ENCODE measurements at regions not wholly inside any gene's neighbourhood (a gene's known extent, or its start where the extent isn't known, plus 50 kb on each side); places are given as distances from the start of the nearest gene placed in this dataset.

DNA sequence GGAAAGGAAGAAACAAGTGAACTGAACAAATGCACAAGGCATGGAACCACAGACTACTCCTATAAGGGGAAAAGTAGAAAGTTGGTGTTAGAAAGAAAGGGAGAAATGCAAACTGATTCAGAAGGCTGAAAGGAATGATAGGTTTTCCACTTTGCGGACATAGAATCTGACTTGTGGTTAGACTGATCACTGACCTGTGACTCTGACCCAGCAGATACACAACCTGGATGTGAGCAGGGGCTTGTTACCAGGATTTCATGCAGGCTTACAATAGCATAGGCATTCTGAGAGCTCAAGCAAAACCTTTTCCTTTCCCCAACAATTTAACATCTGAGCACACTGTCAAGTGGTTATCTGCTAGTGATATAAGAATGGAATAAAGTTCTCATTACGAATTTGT lies 237.0 kb upstream of the CDH20 start:
- DNase-seq = no peak

GRCh38 chr18:61107113-61107512 lies 226.1 kb upstream of the CDH20 start:
- no peak for DNase-seq

GRCh38 chr18:61108706-61109105 lies 224.5 kb upstream of the CDH20 start:
- no peak for DNase-seq

DNA sequence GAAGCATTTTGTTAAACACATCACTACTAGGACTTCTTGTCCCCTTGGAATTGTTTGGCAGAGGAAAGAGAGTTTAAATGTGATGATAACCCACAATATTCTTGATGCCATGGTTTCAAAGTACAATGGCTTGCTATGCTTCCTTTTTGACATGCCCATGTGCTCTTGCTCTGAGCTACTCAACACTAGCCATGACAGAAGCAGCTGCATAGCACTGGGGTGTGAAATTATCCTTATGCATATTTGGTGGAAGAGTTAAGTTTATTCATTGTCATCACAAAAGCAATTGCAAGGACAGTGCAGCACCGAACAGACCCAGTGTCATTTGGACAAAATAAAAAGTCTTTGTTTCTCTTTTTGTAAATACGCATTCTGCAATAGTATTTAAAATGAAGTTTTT lies 209.9 kb upstream of the CDH20 start:
- no peak for DNase-seq

DNA sequence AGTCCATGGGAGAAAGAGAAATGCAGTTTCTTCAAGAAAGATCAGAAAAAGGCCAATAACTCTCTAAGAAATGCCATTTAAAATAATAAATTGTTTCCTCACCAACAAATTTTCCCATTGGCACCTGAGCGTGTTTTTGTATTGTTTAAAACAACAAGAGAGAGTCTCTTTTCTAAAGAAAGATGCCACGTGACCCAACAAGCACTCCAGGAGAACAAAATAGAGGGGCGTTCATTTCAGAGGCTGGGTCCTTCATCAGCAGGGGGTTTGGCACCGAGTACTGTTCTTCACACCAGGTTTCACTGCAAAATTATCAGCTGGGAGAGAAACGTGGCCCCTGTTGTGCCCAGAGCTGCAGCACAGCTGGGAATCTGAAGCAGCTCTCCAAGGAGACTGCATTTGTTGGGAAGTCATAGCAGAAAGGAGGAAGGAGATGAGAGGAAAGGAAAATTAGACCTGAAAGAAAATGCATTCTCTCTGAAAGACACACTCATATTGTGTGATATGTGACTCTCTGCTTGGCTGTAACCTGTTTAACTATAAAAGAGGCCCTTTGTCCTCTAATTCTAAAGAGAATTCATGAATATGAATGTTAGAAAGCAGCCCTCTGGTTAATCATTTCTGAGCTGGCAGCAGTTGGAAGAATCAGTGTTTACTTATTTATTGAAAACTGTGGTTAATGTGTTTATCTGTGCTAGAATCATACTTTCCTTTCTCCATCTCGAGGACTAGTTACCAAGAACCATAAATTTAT lies 205.3 kb upstream of the CDH20 start:
- no peak for DNase-seq

DNA sequence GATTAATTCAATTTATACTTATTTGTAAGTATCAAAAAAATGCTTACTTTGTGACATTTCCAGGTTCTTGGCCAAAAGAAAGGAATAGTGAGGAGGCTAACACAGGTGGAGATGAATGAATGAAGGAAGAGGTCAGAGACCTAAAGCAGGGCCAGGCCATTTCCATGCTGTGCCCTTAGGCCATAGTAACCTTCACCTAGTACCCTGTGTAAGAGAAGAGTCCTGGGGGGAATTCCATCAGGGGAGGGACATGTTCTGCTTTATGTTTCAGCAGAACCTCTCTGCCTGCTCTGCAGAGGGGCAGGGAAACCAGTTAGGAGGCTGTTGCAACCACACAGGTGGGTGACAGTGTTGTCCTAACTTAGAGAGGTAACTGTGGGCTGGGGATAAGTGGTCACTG lies 204.2 kb upstream of the CDH20 start:
- DNase-seq = no peak

DNA sequence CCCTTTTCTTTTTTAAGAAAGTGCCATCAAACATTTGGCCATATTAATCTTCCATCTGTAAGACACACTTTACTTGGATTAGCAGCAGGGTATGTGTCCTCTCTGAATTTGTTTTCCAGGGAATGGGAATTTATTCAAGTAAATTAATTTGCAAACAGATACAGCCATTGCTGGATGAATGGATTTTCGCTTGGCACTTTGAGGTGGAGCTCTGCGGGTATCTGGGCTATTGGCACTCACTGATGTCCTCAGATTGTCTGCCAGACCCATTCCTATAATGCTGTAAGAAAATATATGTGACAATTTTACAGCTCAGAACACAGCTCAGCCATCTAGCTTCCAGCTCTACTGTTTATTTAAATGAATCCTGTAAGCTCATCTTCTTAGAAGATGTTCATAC lies 201.2 kb upstream of the CDH20 start:
- DNase-seq = no peak

DNA sequence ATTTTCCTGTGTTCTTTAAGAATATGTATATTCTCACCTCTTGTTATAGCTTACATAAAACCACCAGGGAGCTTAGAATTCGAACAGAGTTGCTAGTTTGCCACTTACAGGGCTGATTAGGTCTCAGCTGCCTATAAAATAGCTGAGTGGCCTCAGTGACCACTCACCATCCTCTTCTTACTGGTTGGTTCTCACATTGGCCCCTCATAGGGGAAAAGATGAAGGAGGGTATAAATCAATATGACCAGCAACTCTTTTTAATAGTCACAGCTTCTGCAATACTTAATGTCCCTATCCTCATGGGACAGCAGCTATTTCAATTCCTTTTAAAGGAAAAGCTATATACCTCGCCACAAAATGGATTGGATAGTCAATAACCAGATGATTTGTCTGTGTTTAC lies 199.4 kb upstream of the CDH20 start:
- no peak for DNase-seq

DNA sequence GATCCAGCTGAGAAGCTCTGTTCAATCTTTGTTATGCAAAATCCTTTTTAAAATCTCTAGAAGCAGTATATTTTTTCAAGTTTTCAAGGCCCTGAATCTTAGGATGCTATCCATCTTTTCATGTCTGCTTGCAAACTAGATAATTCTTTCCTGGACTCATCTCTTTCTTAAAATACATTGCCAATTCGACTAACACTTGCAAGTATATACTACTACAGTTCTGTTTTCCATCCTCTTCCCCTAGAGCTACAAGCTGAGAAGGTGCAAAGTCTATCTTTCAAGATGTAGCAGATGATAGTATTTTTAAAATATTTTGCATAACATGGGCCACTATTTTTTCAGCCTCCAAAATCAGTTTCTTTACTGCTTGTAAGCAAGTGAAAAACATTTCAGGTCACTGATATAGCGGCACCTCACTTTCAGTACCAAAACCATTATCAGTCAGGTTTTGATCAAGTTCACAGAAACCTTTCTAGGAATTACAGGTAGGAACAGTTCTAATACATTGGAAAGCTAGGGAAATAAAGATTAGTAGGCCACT lies 196.4 kb upstream of the CDH20 start:
- DNase-seq = no peak

GRCh38 chr18:61141691-61142090 lies 191.5 kb upstream of the CDH20 start:
- DNase-seq = no peak

GRCh38 chr18:61148322-61148721 lies 184.9 kb upstream of the CDH20 start:
- no peak for DNase-seq

DNA sequence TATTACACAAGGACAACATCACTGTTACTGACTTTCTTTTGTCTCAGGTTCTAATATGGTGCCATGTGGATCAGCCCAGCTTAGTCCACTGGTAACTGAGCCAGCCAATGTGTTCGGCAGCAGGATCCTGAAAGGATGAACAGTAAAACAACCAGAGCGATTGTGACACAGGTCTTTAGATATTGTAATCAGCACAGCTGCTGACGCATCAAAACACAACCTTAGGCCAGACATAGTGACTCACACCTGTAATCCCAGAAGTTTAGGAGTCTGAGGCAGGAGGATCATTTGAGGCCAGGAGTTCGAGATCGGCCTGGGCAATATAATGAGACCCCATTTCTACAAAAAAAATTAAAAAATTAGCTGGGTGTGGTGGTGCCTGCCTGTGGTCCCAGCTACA lies 183.4 kb upstream of the CDH20 start:
- no peak for DNase-seq

DNA sequence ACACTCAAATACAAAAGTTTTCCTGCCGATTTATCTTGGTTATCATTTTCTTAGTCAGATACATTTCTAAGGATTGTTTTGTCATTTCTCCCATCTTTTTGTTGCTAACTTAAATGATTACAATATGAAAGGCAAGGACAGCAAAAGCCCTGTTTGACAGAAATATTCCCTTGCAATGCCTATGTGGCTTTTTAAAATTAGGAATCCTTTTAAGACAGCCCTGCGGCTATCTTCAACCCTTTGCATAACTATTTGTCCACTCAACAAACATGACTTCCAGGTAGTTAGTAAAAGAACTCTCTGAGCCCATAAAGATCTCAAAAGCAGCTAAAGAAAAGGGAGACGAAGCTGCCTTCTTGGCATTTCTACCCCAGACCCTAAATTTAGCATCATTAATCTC lies 179.7 kb upstream of the CDH20 start:
- no peak for DNase-seq

DNA sequence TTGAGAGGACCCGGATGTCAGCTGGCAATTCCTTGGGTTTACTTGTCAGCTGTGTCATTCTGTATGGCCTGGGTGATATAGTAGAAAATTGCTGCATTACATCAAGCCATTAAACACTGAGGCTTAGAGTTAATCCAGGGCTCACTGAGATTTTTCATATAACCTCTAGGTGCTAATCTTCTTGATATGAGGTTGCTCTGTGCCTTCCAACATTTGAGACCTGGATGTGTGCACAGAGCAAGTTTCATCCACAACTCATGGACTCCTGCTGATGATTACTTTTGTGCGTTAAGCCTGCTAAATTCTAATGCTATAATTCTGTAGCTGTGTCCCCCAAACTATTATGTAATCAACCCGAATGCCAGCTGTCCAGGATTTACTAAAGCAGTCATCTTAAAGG lies 178.4 kb upstream of the CDH20 start:
- no peak for DNase-seq

GRCh38 chr18:61155586-61155985 lies 177.6 kb upstream of the CDH20 start:
- DNase-seq = no peak

DNA sequence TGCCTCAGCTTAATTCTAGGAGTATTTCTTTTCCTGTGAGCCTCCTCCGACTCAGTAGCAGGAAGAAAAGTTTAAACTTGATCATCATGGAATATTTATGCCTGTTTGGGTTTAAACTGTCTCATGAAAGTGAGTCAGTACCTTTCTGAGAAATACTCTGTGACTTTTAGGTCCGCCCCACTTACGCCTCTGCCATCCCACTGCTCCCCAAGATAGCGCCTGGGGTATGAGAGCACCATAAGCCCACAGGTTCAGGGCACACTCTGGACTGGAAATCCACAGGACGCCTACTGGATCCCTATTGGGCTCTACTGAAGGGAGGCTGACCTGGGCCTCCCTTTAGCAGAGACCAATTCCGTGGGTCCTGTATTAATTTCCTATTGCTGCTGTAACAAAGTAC lies 175.8 kb upstream of the CDH20 start:
- no peak for DNase-seq

- no peak for DNase-seq
These were observed 174.0 kb upstream of the CDH20 start for GRCh38 chr18:61159246-61159645.

- no peak for DNase-seq
These were observed 168.9 kb upstream of the CDH20 start for GRCh38 chr18:61164321-61164720.

DNA sequence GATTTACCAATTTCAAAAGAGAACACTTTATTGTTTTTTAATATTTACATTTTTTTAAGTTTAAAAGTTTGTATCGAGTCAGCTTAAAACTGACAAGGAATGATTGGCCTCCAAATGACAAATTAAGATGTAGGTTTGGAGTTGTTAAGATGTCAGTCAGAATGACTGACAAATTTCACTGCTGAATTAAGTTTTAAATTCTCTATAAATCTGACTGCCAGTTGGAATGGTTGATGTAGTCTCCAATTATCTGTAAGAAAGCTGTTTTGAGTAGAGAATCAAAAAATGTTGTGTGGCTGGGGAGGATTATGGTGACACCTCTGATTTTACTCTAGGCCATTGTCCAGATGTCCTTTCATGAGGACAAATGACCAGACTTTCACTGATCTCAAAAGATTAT lies 165.3 kb upstream of the CDH20 start:
- DNase-seq = no peak

DNA sequence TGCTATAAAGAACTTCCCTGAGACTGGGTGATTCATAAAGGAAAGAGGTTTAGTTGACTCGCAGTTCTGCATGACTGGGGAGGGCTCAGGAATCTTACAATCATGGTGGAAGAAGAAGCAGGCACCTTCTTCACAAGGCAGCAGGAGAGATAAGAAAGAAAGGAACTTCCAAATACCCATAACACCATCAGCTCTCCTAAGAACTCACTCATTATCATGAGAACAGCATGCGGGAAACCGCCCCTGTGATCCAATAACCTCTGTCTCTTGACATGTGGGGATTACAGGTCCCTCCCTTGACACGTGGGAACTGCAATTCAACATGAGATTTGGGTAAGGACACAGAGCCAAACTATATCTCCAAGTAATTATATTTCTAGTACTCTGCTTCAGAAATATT lies 163.8 kb upstream of the CDH20 start:
- no peak for DNase-seq

GRCh38 chr18:61172624-61173023 lies 160.6 kb upstream of the CDH20 start:
- no peak for DNase-seq

- no peak for DNase-seq
These were observed 159.7 kb upstream of the CDH20 start for GRCh38 chr18:61173554-61173953.

DNA sequence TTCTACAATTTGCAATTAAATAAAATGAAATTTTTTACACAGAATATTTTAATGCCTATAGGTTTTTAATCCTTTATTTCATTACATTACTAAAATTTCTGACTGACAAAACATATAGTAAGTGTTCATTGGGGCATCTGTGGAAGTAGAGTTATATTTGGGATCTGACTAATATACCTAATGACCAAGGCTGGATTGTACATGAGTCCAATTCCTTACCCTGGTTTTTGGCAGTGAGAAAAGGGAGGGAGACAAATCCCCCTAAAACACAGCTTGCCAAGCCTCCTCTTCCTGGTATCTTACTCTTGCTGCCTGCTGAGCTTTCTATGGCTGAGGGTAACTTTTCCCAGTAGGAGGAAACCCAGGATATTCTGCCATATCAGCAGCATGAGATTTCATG lies 149.4 kb upstream of the CDH20 start:
- no peak for DNase-seq

DNA sequence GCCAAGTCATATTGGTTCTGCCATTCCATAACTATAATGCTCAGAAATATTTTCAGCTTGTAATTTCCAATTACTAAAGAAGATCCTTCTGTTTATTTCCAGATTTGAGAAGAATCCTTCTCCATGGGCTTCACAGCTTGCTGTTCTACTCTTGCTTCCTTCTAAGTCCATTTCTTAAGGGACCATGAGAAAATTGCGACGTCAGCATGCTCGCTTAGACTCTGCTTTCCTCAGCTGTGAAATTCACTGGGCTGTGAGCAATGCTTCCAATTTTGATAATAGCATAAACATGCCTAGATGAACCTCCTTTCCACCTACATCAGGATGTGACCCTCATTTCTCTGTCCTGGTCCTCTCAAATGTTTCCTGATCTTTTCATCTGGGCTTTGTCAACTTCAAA lies 145.3 kb upstream of the CDH20 start:
- no peak for DNase-seq

DNA sequence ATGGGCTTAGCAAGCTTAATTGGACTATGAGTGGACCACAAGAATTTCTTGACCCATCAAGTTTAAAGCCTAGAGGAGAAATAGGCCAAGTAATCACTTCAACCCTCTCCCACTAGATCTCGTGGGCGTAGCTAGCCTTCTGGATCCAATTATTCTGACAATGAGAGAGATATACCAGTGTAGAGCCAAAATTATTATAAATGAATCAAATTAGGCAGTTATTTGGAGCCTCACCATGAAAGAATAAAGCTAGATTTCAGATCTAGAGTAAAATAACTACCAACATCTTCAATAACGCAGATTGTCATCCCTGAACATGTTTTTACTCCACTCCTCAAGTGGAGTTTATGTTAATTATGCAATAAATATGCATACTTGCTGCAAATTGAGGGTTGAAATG lies 143.9 kb upstream of the CDH20 start:
- DNase-seq = no peak

Measured in NCI-H446 treated with DMSO at 0.1 percent for 48 hours (cell line).